ENCODE measurements at regions not wholly inside any gene's neighbourhood (a gene's known extent, or its start where the extent isn't known, plus 50 kb on each side); places are given as distances from the start of the nearest gene placed in this dataset.
"Not testable (repeated sequence)": the region's sequence is repeated elsewhere in the genome, so short reads cannot be mapped to it uniquely, and the experiment has no call there.

DNA sequence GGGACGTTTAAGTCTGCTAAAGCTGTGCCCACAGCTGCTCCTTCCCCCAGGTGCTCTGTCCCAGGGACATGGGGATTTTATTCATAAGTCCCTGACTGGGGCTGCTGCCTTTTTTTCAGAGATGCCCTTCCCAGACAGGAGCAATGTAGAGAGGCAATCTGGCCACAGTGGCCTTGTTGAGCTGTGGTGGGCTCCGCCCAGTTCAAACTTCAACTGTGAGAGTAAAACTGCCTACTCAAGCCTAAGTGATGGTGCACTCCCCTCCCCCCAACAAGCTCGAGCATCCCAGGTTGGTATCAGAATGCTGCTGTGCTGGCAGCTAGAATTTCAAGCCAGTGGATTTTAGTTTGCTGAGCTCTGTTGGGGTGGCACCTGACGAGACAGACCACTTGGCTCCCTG is 1371.4 kb downstream of the ADGRL3 start:
- no peak for DNase-seq (ENCODE audit: low read depth in 2 of 3, low spot score in 2 of 3)

- DNase-seq (ENCODE audit: low read depth in 2 of 3, low spot score in 2 of 3) = no peak
Measured at GRCh38 chr4:62560858-62561257, 1360.7 kb downstream of the ADGRL3 start.

DNA sequence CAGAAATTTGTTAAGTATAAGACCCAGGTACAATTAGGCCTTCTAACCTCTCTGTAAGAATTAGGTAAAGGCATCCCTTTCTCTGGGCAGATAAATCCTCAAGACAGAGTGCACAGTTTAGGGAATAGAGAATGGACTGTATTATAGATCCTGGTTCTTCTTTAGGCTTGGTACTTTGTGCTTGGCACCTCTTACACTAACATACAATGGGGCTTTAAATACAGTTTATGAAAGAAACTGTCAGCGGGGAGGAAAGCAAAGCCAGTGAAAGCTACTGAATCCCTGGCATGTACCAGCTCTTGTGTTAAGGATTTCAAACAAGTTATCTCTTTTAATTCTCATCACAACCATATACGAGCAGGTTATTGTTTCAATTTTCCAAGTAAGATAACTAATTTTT is 1350.0 kb downstream of the ADGRL3 start:
- no peak for DNase-seq (ENCODE audit: low read depth in 2 of 3, low spot score in 2 of 3)

DNA sequence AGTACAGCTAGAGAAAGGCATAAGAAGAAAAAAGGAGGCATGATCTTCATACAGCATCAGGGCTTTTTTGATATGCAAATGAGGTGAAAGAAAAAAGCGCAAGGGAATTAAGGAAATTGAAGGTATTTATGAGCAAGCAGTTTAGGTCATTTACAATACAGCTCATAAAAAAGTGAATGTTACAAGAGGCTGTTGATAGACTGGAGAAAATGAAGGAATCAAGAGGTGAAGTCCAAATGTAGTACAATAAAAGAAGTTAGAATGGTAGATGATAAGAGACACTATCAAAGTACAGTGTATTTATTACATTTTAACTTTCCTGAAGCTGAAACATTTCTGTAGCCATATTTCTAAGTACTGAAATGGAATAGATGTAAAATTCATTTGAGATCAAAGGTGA is 1349.5 kb downstream of the ADGRL3 start:
- DNase-seq (ENCODE audit: low read depth in 2 of 3, low spot score in 2 of 3) = no peak

- DNase-seq (ENCODE audit: low read depth in 2 of 3, low spot score in 2 of 3) = no peak
Measured at GRCh38 chr4:62548765-62549164, 1348.6 kb downstream of the ADGRL3 start.

DNA sequence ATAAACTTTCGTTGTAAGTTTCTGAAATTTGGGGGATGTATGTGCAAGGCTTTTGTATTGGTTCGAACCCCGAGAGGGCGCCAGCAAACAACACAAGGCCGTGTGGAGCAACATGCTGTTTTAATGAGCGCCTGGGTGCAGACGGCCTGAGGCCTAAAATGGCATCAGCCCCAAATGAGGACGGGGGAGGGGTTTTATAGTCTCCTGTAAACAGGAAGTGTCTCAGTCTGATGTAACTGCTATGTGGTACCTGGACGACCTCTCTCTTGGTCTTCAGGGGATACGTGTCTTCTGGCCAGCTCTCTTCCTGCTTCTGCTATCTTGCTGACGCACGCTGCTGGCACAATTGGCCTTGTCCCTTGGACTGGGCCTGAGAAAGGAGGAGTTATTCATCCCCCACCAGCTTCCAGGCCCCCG is 1348.0 kb downstream of the ADGRL3 start:
- no peak for DNase-seq (ENCODE audit: low read depth in 2 of 3, low spot score in 2 of 3)

DNA sequence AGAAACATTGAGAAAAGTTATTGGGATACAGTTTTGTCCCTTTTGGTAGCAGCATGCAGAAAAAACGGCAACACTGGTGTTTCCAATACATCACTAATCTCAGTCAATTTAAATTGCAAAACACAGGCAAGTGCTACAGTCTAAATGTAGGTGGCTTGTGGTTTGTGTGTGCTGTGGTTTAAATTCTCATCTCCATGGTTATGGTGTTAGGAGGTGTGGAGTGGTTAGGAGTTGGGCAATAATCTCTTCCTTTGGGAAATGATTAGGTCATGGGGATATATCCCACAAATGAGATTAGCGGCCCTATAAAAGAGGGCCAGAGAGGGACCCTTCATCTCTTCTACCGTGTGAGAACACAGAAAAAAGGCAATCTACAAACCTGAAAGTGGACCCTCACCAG is 1344.3 kb downstream of the ADGRL3 start:
- no peak for DNase-seq (ENCODE audit: low read depth in 2 of 3, low spot score in 2 of 3)

DNA sequence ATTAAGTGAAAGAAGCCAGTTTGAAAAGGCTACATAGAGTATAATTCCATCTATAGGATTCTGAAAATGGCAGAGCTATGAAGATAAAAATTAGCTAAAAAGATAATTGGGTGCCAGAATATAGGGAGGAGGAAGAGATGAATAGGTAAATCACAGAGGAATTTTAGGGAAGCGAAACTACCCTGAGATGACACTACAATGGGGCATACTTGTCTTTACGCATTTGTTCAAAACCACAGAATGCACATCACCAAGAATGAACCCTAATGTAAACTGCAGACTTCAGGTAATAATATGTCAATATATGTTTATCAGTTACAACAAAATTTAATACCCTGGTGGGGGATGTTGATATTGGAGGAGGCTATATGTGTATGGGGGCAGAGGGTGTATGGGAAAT is 1342.9 kb downstream of the ADGRL3 start:
- DNase-seq (ENCODE audit: low read depth in 2 of 3, low spot score in 2 of 3) = no peak

- DNase-seq (ENCODE audit: low read depth in 2 of 3, low spot score in 2 of 3) = no peak
Measured at GRCh38 chr4:62533573-62533972, 1333.4 kb downstream of the ADGRL3 start.

DNA sequence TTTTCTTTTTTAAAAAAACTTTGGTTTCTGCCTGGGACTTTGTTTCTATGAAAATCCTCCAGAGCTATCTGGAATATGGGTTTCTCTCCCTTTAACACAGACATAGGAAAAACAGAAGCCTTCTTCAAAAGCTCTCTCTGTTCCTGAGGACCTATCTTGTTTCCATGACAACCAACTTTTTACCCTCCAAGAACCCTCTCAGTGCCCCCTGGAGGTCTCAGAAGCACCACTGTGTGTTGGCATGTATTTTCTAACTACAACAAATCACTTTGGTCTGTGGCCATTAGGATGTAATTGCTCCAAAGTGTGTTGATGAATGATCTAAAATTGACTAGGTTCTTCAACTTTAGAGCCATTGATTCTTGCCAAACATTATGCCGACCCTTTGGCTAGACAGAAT is 1331.6 kb downstream of the ADGRL3 start:
- DNase-seq (ENCODE audit: low read depth in 2 of 3, low spot score in 2 of 3) = peak in 2 of 3 donors; percentile 15 to 47

- no peak for DNase-seq (ENCODE audit: low read depth in 2 of 3, low spot score in 2 of 3)
Measured at GRCh38 chr4:62531264-62531663, 1331.1 kb downstream of the ADGRL3 start.

GRCh38 chr4:62528874-62529273 is 1328.7 kb downstream of the ADGRL3 start:
- DNase-seq (ENCODE audit: low read depth in 2 of 3, low spot score in 2 of 3) = no peak

DNA sequence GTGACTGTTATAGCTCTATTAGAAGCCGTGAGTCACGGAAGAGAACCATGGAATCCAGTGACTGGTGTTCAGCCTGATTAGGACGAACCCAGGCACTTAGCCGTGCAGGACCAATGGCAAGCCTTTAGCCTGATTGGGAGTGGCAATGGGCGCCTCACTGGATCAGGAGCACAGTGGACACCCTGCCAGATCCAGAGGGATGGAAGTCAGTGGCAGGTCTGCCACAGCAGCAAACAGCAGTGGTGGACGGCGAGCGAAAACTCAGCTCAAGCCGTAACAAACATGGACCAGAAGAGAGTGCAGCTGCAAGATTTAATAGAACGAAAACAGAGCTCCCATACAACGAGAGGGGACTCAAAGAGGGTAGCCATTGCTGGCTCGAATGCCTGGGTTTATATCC is 1326.5 kb downstream of the ADGRL3 start:
- DNase-seq (ENCODE audit: low read depth in 2 of 3, low spot score in 2 of 3) = no peak

DNA sequence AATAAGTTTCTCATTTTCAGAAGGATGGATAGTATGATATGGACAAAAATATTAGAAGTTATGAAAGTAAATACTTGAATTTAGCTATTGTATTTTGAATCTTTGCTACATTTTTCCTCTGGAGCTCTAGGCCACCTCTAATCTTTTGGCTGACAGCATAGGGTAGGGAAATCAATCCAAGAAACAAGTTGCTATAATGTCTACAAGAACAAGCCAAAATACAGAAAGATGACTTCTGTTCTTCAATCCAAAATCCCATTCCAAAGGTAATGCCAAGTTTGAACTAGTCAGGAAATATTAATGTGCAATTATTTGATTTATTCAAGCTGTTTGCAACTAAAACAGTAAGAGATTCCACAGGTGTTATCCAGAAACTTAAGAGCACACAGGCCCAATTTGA is 1323.1 kb downstream of the ADGRL3 start:
- no peak for DNase-seq (ENCODE audit: low read depth in 2 of 3, low spot score in 2 of 3)

DNA sequence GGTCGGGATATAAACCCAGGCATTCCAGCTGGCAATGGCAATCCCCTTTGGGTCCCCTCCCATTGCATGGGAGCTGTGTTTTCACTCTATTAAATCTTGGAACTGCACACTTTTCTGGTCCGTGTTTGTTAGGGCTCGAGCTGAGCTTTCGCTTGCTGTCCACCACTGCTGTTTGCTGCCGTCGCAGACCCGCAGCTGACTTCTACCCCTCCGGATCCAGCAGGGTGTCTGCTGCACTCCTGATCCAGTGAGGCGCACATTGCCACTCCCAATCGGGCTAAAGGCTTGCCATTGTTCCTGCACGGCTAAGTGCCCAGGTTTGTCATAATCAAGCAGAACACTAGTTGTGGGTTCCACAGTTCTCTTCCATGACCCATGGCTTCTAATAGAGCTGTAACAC is 1322.1 kb downstream of the ADGRL3 start:
- DNase-seq (ENCODE audit: low read depth in 2 of 3, low spot score in 2 of 3) = no peak

DNA sequence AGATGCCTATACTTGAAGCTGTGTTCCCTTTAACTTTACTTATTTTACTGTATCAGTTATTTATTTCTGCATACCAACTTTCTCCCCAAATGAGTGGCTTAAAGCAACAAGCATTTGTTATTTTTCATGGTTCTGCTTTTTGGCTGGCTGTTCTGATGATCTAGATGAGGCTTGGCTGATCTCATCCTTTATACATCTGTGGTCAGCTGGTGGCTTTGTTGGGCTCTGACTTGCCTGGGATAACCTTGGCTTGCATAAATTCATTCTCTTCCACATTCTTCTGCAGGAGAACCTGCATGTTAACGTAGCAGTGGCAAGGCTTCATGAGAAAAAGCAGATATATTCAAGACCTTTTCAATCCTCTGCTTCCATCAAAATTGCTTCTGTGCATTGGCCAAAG is 1317.6 kb downstream of the ADGRL3 start:
- DNase-seq (ENCODE audit: low read depth in 2 of 3, low spot score in 2 of 3) = peak in 1 of 3 donors; percentile 31

DNA sequence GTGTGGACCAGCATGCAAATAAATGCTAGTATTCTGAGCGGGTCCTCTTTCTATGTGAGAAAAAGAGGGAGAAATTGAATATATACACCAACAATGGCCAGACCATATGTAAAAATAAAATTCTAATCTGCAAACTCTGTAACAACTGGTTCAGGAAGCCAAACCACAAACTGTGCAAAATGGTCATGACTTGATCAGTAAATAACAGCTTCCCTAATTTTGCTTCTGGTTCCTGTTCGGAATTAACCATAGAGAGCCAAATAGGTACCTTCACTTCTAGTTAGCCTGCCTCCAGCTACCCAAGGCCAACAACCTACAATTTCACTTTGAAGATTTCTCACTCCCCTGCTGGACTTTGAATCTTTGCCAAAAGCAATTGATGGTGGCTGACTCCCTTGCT is 1313.2 kb downstream of the ADGRL3 start:
- peak in 2 of 3 donors; percentile 24 to 87 for DNase-seq (ENCODE audit: low read depth in 2 of 3, low spot score in 2 of 3)

GRCh38 chr4:62512271-62512670 is 1312.1 kb downstream of the ADGRL3 start:
- DNase-seq (ENCODE audit: low read depth in 2 of 3, low spot score in 2 of 3) = no peak

GRCh38 chr4:62510228-62510627 is 1310.1 kb downstream of the ADGRL3 start:
- no peak for DNase-seq (ENCODE audit: low read depth in 2 of 3, low spot score in 2 of 3)

DNA sequence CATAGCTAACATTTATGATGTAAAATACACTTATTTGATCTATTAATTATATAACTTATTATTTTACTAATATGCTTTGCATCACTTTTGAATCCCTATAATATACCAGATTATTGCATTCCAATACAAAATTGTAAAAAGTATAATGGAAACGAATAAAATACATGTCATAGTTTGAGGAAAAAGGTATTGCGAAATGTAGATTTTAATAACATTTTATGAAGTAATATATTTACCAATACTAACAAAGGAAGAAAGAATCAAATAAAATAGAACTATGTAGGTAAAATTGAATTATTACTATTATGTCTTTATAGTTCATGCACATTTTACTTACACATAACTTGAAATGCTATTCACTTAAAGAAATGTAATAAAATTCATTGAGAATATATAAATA is 1300.2 kb downstream of the ADGRL3 start:
- DNase-seq (ENCODE audit: low read depth in 2 of 3, low spot score in 2 of 3) = no peak

DNA sequence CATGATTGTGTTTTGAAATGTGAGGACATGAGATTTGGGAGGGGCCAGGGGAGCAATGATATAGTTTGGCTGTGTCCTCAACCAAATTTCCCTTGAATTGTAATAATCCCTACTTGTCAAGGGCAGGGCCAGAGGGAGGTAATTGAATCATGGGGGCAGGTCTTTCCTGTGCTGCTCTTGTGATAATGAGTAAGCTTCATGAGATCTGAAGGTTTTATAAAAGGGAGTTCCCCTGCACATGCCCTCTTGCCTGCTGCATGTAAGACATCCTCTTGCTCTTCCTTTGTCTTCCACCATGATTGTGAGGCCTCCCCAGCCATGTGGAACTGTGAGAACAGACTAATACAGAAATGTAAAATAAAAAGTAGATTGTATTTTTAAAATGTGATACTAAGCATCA is 1294.9 kb downstream of the ADGRL3 start:
- no peak for DNase-seq (ENCODE audit: low read depth in 2 of 3, low spot score in 2 of 3)

DNA sequence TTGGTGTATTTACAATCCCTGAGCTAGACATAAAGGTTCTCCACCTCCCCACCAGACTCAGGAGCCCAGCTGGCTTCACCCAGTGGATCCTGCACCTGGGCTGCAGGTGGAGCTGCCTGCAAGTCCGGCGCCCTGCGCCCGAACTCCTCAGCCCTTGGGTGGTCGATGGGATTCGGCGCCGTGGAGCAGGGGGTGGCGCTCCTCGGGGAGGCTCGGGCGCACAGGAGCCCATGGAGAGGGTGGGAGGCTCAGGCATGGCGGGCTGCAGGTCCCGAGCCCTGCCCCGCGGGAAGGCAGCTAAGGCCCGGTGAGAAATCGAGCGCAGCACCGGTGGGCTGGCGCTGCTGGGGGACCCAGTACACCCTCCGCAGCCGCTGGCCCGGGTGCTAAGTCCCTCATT is 1291.6 kb downstream of the ADGRL3 start:
- not testable (repeated sequence) for DNase-seq (ENCODE audit: low read depth in 2 of 3, low spot score in 2 of 3)

- no peak for DNase-seq (ENCODE audit: low read depth in 2 of 3, low spot score in 2 of 3)
Measured at GRCh38 chr4:62490635-62491034, 1290.5 kb downstream of the ADGRL3 start.

DNA sequence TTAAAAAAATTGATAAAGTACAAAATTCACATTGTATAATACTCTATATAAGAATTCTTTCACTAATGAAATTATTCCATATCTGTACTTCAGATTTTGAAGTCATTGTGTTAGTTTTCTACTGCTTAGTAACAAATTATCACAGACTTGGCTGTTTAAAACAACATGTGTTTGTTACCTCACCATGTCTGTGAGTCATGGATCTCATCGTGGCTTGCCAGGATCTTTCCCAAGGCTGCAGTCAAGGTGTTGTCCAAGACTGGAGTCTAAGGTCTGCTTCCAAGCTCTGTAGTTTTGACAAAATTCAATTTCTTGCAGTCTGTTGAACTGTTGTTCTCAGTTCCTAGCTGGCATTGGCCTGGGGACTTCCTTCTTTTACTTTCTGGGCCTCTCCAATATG is 1286.9 kb downstream of the ADGRL3 start:
- no peak for DNase-seq (ENCODE audit: low read depth in 2 of 3, low spot score in 2 of 3)
